ENCODE measurements at regions not wholly inside any gene's neighbourhood (a gene's known extent, or its start where the extent isn't known, plus 50 kb on each side); places are given as distances from the start of the nearest gene placed in this dataset.

DNA sequence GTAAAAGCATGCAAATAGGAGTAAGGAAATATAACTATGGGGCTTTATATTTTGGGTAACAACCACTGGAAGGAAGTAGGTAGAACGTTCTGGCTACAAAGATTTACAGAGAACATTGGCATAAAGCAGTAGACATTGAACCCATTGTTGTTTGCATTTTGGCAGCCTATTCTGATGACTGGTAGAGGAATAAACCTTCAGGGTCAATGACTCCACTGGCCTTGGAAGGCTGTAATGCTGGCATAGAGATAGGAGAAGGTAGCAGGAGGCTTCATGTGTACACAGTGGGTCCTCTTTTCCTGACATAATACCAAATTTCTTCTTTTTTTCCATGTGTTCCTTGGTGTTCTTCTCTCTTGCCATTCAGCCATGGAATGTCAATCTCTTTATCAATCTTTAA, 462.8 kb upstream of the ZNF462 start:
- no peak for ATAC-seq
- TF ChIP-seq, protein P1, sequence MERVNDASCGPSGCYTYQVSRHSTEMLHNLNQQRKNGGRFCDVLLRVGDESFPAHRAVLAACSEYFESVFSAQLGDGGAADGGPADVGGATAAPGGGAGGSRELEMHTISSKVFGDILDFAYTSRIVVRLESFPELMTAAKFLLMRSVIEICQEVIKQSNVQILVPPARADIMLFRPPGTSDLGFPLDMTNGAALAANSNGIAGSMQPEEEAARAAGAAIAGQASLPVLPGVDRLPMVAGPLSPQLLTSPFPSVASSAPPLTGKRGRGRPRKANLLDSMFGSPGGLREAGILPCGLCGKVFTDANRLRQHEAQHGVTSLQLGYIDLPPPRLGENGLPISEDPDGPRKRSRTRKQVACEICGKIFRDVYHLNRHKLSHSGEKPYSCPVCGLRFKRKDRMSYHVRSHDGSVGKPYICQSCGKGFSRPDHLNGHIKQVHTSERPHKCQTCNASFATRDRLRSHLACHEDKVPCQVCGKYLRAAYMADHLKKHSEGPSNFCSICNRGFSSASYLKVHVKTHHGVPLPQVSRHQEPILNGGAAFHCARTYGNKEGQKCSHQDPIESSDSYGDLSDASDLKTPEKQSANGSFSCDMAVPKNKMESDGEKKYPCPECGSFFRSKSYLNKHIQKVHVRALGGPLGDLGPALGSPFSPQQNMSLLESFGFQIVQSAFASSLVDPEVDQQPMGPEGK (CRISPR knock-in tag; IDR thresholded peaks at IDR 0.05; ENCODE audit: borderline replicate concordance), result no peak
- TF ChIP-seq, protein P2, sequence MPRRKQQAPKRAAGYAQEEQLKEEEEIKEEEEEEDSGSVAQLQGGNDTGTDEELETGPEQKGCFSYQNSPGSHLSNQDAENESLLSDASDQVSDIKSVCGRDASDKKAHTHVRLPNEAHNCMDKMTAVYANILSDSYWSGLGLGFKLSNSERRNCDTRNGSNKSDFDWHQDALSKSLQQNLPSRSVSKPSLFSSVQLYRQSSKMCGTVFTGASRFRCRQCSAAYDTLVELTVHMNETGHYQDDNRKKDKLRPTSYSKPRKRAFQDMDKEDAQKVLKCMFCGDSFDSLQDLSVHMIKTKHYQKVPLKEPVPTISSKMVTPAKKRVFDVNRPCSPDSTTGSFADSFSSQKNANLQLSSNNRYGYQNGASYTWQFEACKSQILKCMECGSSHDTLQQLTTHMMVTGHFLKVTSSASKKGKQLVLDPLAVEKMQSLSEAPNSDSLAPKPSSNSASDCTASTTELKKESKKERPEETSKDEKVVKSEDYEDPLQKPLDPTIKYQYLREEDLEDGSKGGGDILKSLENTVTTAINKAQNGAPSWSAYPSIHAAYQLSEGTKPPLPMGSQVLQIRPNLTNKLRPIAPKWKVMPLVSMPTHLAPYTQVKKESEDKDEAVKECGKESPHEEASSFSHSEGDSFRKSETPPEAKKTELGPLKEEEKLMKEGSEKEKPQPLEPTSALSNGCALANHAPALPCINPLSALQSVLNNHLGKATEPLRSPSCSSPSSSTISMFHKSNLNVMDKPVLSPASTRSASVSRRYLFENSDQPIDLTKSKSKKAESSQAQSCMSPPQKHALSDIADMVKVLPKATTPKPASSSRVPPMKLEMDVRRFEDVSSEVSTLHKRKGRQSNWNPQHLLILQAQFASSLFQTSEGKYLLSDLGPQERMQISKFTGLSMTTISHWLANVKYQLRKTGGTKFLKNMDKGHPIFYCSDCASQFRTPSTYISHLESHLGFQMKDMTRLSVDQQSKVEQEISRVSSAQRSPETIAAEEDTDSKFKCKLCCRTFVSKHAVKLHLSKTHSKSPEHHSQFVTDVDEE (CRISPR knock-in tag; IDR thresholded peaks at IDR 0.05), result no peak
- TF ChIP-seq CSDC2 (CRISPR knock-in tag; IDR thresholded peaks at IDR 0.05) (no peak), ARNTL (CRISPR knock-in tag; IDR thresholded peaks at IDR 0.05; ENCODE audit: borderline replicate concordance, low read depth) (no peak), ZFP30 (CRISPR knock-in tag; IDR thresholded peaks at IDR 0.05) (no peak), ZNF8 (CRISPR knock-in tag; IDR thresholded peaks at IDR 0.05) (no peak), ZNF565 (CRISPR knock-in tag; conservative IDR thresholded peaks at IDR 0.05; ENCODE audit: low read depth) (no peak), ISL1 (CRISPR knock-in tag; IDR thresholded peaks at IDR 0.05) (no peak), RARB (CRISPR knock-in tag; IDR thresholded peaks at IDR 0.05) (no peak), TCF4 (CRISPR knock-in tag; IDR thresholded peaks at IDR 0.05; ENCODE audit: borderline replicate concordance) (no peak), PPARA (CRISPR knock-in tag; IDR thresholded peaks at IDR 0.05; ENCODE audit: borderline replicate concordance) (no peak), ZFP3 (CRISPR knock-in tag; IDR thresholded peaks at IDR 0.05) (no peak), ZNF70 (CRISPR knock-in tag; IDR thresholded peaks at IDR 0.05) (no peak), BACH2 (CRISPR knock-in tag; IDR thresholded peaks at IDR 0.05; ENCODE audit: borderline replicate concordance) (no peak), TOX (CRISPR knock-in tag; IDR thresholded peaks at IDR 0.05; ENCODE audit: borderline replicate concordance) (no peak)
- TF ChIP-seq, protein P3, sequence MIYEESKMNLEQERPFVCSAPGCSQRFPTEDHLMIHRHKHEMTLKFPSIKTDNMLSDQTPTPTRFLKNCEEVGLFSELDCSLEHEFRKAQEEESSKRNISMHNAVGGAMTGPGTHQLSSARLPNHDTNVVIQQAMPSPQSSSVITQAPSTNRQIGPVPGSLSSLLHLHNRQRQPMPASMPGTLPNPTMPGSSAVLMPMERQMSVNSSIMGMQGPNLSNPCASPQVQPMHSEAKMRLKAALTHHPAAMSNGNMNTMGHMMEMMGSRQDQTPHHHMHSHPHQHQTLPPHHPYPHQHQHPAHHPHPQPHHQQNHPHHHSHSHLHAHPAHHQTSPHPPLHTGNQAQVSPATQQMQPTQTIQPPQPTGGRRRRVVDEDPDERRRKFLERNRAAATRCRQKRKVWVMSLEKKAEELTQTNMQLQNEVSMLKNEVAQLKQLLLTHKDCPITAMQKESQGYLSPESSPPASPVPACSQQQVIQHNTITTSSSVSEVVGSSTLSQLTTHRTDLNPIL (CRISPR knock-in tag; IDR thresholded peaks at IDR 0.05; ENCODE audit: low read depth), result no peak
- TF ChIP-seq, protein P4, sequence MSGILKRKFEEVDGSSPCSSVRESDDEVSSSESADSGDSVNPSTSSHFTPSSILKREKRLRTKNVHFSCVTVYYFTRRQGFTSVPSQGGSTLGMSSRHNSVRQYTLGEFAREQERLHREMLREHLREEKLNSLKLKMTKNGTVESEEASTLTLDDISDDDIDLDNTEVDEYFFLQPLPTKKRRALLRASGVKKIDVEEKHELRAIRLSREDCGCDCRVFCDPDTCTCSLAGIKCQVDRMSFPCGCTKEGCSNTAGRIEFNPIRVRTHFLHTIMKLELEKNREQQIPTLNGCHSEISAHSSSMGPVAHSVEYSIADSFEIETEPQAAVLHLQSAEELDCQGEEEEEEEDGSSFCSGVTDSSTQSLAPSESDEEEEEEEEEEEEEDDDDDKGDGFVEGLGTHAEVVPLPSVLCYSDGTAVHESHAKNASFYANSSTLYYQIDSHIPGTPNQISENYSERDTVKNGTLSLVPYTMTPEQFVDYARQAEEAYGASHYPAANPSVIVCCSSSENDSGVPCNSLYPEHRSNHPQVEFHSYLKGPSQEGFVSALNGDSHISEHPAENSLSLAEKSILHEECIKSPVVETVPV (CRISPR knock-in tag; IDR thresholded peaks at IDR 0.05), result no peak
- TF ChIP-seq, protein P5, sequence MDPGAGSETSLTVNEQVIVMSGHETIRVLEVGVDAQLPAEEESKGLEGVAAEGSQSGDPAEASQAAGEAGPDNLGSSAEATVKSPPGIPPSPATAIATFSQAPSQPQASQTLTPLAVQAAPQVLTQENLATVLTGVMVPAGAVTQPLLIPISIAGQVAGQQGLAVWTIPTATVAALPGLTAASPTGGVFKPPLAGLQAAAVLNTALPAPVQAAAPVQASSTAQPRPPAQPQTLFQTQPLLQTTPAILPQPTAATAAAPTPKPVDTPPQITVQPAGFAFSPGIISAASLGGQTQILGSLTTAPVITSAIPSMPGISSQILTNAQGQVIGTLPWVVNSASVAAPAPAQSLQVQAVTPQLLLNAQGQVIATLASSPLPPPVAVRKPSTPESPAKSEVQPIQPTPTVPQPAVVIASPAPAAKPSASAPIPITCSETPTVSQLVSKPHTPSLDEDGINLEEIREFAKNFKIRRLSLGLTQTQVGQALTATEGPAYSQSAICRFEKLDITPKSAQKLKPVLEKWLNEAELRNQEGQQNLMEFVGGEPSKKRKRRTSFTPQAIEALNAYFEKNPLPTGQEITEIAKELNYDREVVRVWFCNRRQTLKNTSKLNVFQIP (CRISPR knock-in tag; IDR thresholded peaks at IDR 0.05; ENCODE audit: borderline replicate concordance, low read depth), result no peak

DNA sequence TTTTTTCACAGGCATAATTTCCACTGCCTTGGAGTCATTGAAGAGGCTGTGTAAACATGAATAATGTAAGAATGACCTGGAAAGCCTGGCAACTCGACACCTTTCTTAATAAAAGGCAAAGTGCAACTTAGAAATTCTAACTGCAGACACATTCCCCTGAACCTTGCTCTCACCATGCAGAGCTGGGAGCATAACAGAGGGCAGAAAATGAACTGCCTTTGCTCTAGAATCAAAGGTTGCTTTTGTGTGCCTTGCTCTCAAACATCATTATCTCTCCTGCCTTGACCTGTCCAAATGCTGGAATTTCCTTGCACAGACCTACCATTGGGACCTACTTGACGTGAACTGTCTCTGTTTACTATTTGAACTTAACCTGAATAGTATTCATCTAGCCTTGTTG, 462.0 kb upstream of the ZNF462 start:
- TF ChIP-seq ARNTL (CRISPR knock-in tag; IDR thresholded peaks at IDR 0.05; ENCODE audit: borderline replicate concordance, low read depth) (no peak), CSDC2 (CRISPR knock-in tag; IDR thresholded peaks at IDR 0.05) (no peak), BACH2 (CRISPR knock-in tag; IDR thresholded peaks at IDR 0.05; ENCODE audit: borderline replicate concordance) (no peak), ESRRG (CRISPR knock-in tag; IDR thresholded peaks at IDR 0.05) (no peak)
- TF ChIP-seq, protein P2 (CRISPR knock-in tag; IDR thresholded peaks at IDR 0.05), result no peak
- ATAC-seq, result no peak
